SK-MEL-5 (cell line): ENCODE measurements at regions not wholly inside any gene's neighbourhood (a gene's known extent, or its start where the extent isn't known, plus 50 kb on each side); places are given as distances from the start of the nearest gene placed in this dataset.
"Not testable (repeated sequence)": the region's sequence is repeated elsewhere in the genome, so short reads cannot be mapped to it uniquely, and the experiment has no call there.

Experiments
- DNase-seq: peaks from one replicate; pipeline ENCODE4 v3.0.0-alpha.2; 2016; ENCODE audit warnings: low read depth, low spot score
- in situ Hi-C: cut with HindIII; loops from 2 replicates; pipeline ENCODE4 v1.10.0; 2016; ENCODE audit warnings: low sequenced_read_pairs, high pct_unique_total_duplicates, low pct_unique_long_range_greater_than_20kb

DNA sequence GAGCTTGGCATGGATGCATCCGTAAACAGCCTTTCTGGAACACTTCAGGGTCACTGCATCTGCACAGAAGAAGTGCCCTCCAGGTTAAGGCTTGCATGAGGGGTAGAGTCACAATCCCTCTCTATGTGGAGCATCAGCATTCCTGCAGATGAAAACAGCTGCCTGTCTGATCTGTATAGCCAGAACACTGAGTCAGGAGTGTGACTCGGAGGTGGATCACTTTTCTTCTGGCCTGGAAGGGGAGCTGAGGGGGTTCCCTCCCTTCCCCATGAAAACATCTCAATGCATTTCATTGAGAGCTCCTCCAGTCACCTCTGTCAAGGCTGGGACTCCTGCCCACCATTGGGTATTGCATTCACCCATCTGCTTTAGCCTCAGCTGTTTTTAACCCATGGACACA lies 72.5 kb upstream of the SERPINE2 start:
- in situ Hi-C loops, result no loop called here

DNA sequence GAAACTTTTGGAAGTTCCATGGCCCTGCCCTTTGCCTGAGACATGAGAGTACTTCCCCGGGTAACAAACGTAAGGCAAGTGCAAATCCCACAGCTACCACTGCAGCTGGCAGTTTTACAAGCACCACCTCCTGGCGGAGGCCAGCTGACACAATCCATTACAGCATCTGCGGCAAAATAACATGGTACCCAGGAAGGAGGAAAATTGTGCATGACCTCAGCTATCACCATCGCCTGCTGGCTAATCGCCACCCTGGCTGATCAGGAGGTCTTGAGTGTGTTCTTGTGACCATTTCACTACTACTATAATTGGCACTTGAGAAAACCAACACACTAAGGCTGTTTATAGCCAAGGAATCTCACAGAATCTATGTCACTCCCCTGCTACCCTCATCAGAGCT lies 71.7 kb upstream of the SERPINE2 start:
- peak; percentile 67 for DNase-seq
- in situ Hi-C loops, result no loop called here

More for the DNA sequence above, 72.5 kb upstream of the SERPINE2 start:
- DNase-seq, result no peak

- no peak for DNase-seq
- in situ Hi-C loops, result no loop called here
Measured at GRCh38 chr2:224109751-224110150, 70.7 kb upstream of the SERPINE2 start.

GRCh38 chr2:224106794-224107193 lies 67.7 kb upstream of the SERPINE2 start:
- no peak for DNase-seq
- in situ Hi-C loops, result no loop called here

DNA sequence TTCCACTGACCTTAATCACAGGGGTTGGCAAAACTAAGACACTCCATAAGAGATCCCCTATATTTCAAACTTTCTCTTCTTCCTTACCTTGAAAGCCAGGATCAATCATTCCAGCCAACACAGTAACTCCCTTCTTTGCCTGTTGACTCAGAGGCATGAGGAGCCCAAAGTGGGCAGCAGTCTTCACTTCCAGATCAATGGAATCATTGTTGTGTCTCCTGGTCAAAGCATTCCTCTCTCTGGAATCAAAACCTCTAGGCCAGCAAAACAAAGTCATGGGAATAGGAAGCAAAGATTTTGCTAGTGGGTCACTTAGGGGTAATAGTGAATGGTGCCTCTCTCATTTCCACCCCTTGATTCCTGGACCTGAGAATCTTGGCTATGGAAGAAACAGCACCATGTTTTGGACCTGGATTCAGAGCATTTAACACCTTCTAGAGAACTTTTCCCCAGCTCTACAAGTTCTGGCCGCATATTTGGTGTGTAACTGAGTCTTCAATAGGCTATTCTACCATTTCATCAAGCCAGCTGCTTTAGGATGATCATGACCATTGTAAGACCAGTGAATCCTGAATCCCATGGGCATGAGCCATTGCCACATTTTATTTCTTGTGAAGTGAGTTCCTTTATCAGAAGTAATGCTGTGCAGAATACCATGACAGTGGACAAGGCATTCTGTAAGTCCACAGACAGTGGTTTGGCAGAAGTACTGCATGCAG lies 65.7 kb upstream of the SERPINE2 start:
- peak; percentile 99 for DNase-seq
- in situ Hi-C loops, result no loop called here

- peak; percentile 51 for DNase-seq
- in situ Hi-C loops, result no loop called here
Measured at GRCh38 chr2:224103651-224104050, 64.6 kb upstream of the SERPINE2 start.

DNA sequence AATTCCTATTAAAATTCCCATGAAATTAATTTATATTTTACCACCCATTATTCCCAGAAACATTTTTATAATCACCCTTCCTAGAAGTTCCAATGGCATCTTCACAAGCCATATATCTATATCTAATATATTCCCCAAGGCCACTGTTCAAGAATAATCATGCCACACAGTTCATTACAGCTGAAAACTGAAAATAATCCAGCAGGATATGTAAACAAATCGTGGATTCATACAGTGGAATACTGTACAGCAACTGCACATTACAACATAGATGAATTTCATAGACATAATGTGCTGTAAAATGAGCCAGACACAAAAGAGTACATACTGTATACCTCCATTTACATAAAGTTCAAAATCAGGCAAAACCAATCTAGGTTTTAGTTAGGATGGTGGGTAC lies 63.9 kb upstream of the SERPINE2 start:
- in situ Hi-C loops, result no loop called here
- DNase-seq, result no peak

- in situ Hi-C loops, result no loop called here
- peak; percentile 77 for DNase-seq
Measured at GRCh38 chr2:224101820-224102630, 62.9 kb upstream of the SERPINE2 start.

DNA sequence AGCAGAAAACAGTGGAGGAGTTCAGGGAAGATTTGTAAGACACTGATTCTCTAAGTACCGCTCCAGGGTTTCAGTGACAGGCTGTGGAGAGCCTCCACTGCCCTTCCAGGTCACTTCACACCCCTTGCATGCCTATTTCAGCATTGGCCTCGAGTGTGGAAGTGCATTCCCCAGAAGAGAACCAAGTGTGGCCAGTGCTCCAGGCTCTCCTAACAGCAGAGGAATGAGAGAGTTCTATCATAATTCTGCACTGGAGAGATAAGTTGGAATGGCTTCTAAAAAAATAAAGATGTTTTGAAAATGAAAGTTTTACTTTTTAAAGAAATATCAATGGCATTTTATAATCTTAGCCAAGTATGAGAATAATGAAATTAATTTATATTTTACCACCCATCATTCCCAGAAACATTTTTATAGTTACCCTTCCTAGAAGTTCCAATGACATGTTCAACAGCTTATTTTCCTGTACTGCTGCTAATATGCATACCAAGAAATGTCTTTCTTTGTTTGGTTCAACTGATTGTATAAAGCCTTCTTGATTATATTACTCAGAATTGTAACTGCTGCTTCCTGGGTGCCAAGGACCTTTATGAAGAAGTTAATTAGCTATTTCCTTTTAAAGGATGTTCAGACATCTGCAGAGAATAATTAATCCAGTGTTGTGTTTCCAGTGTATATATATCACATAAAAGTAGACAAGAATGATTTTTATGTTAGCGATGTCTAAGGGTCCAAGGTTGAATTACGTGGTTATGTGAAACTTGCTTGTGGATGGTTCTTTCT lies 61.0 kb upstream of the SERPINE2 start:
- DNase-seq, result no peak
- in situ Hi-C loops, result no loop called here

GRCh38 chr2:224098481-224099230 lies 59.6 kb upstream of the SERPINE2 start:
- no peak for DNase-seq
- in situ Hi-C loops, result no loop called here

DNA sequence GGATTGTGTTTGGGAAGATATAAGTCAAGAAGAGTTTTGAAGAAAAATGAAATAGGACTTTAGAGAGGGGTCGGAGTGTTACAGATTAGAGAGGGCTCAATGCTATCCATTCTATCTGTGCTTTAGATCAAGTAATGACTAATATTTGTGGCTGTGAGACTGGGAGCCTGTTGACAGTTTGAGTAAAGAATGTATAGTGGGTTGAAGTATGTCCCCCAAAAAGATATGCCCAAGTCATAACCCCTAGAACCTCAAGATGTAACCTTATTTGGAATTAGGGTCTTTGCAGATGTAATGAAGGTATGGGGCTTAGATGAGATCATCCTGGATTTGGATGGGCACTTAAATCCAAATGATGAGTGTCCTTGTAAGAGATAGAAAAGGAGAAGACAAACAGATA lies 55.3 kb upstream of the SERPINE2 start:
- DNase-seq, result no peak
- in situ Hi-C loops, result no loop called here

- DNase-seq, in situ Hi-C loops: not testable (repeated sequence)
Measured at GRCh38 chr2:224091671-224092070, 52.6 kb upstream of the SERPINE2 start.

DNA sequence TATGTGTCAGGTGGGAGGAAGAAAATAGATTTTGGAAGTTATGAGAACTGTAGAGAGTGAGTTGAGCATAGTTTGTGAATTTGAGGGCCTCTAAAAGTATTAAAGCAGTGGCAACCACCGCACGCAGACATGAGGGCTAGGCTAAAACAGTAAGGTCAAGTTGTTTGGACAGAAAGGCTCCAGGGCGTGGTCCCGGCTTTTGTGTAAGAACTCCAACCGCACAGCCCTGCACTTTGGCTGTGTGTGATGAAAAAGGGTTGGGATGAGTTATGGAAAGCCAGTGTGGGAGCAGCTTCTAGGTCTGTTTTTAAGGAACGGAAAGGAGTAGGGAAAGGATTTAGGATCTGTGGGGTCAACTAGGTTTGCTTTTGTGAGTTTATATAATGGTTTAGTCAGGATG lies 50.5 kb upstream of the SERPINE2 start:
- DNase-seq, in situ Hi-C loops: not testable (repeated sequence)
